Ishikawa (cell line): ENCODE measurements at regions not wholly inside any gene's neighbourhood (a gene's known extent, or its start where the extent isn't known, plus 50 kb on each side); places are given as distances from the start of the nearest gene placed in this dataset.

Source experiments
- CEBPB ChIP-seq: IDR thresholded peaks from 2 replicates; pipeline ENCODE4 v1.6.1; 2012
- CREB1 ChIP-seq: IDR thresholded peaks from 2 replicates; pipeline ENCODE4 v1.6.1; 2012; ENCODE audit warnings: low read depth
- EGR1 ChIP-seq: IDR thresholded peaks from 2 replicates; pipeline ENCODE4 v1.6.1; 2012
- EP300 ChIP-seq: IDR thresholded peaks from 2 replicates; pipeline ENCODE4 v1.6.1; 2012; ENCODE audit warnings: borderline replicate concordance
- FOXM1 ChIP-seq: IDR thresholded peaks from 2 replicates; pipeline ENCODE4 v1.6.1; 2012; ENCODE audit warnings: low read depth, borderline replicate concordance
- NFIC ChIP-seq: IDR thresholded peaks from 2 replicates; pipeline ENCODE4 v1.6.1; 2012
- RAD21 ChIP-seq: IDR thresholded peaks from 2 replicates; pipeline ENCODE4 v1.6.1; 2012; ENCODE audit warnings: low read depth
- TAF1 ChIP-seq: IDR thresholded peaks from 2 replicates; pipeline ENCODE4 v1.6.1; 2012; ENCODE audit warnings: low read depth, mild to moderate bottlenecking
- TCF12 ChIP-seq: IDR thresholded peaks from 2 replicates; pipeline ENCODE4 v1.6.1; 2012; ENCODE audit warnings: low read depth
- TEAD4 ChIP-seq: IDR thresholded peaks from 2 replicates; pipeline ENCODE4 v1.6.1; 2012
- USF1 ChIP-seq: IDR thresholded peaks from 2 replicates; pipeline ENCODE4 v1.6.1; 2012
- YY1 ChIP-seq: IDR thresholded peaks from 2 replicates; pipeline ENCODE4 v1.6.1; 2012; ENCODE audit warnings: low read depth
- ZBTB7A ChIP-seq: IDR thresholded peaks from 2 replicates; pipeline ENCODE4 v1.6.1; 2012; ENCODE audit warnings: low read depth
- TF ChIP-seq, protein P1 (sequence below): IDR thresholded peaks from 2 replicates; pipeline ENCODE4 v1.6.1; 2012; ENCODE audit warnings: low read depth, mild to moderate bottlenecking
- TF ChIP-seq, protein P2 (sequence below): IDR thresholded peaks from 2 replicates; pipeline ENCODE4 v1.6.1; 2012

DNA sequence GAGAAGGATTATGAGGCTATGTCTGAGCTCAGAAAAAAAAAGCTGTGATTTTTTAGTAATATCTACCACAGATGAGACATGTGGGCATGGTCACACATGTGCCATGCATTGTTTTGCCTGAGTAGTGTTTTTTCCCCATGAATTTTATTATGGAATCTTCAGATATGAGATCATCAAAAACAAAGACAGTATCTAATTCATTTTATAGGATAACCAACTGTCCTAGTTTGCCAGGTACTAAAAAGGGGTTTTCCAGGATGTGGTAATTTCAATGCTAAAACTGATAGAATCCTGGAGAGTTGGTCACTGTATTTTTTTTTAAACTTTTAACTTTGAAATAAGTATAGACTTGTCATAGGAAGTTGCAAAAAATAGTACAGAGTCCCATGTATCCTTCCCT lies 127.4 kb upstream of the MAP3K7 start:
- no peak for TF ChIP-seq EP300
- no peak for TF ChIP-seq YY1
- TF ChIP-seq CREB1, result no peak
- no peak for TF ChIP-seq EGR1

DNA sequence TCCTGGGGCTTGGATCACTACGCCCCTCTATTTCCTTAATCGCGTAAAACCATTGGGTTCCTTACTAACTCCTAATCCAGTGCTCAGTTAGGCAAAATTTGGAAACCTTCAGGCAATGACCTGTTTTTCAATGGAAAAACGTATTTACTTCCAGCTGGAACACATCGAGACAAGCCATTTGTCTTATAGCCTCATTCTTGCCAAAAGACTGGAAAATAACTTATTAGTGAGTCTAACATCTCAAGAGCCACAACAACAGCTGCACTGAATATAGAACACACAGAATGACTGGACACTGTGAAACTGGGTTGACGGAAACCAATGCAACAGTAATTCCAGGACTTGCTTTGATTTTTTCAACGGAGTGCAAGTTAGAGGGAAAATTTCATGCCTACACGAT lies 125.2 kb upstream of the MAP3K7 start:
- TF ChIP-seq EP300 (no peak), FOXM1 (no peak), NFIC (no peak), YY1 (no peak), CEBPB (no peak), USF1 (no peak), TEAD4 (no peak), ZBTB7A (no peak), CREB1 (no peak), RAD21 (no peak), EGR1 (no peak), TCF12 (no peak), TAF1 (no peak)
- TF ChIP-seq, protein P1, sequence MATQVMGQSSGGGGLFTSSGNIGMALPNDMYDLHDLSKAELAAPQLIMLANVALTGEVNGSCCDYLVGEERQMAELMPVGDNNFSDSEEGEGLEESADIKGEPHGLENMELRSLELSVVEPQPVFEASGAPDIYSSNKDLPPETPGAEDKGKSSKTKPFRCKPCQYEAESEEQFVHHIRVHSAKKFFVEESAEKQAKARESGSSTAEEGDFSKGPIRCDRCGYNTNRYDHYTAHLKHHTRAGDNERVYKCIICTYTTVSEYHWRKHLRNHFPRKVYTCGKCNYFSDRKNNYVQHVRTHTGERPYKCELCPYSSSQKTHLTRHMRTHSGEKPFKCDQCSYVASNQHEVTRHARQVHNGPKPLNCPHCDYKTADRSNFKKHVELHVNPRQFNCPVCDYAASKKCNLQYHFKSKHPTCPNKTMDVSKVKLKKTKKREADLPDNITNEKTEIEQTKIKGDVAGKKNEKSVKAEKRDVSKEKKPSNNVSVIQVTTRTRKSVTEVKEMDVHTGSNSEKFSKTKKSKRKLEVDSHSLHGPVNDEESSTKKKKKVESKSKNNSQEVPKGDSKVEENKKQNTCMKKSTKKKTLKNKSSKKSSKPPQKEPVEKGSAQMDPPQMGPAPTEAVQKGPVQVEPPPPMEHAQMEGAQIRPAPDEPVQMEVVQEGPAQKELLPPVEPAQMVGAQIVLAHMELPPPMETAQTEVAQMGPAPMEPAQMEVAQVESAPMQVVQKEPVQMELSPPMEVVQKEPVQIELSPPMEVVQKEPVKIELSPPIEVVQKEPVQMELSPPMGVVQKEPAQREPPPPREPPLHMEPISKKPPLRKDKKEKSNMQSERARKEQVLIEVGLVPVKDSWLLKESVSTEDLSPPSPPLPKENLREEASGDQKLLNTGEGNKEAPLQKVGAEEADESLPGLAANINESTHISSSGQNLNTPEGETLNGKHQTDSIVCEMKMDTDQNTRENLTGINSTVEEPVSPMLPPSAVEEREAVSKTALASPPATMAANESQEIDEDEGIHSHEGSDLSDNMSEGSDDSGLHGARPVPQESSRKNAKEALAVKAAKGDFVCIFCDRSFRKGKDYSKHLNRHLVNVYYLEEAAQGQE, result no peak
- TF ChIP-seq, protein P2, sequence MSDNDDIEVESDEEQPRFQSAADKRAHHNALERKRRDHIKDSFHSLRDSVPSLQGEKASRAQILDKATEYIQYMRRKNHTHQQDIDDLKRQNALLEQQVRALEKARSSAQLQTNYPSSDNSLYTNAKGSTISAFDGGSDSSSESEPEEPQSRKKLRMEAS, result no peak

DNA sequence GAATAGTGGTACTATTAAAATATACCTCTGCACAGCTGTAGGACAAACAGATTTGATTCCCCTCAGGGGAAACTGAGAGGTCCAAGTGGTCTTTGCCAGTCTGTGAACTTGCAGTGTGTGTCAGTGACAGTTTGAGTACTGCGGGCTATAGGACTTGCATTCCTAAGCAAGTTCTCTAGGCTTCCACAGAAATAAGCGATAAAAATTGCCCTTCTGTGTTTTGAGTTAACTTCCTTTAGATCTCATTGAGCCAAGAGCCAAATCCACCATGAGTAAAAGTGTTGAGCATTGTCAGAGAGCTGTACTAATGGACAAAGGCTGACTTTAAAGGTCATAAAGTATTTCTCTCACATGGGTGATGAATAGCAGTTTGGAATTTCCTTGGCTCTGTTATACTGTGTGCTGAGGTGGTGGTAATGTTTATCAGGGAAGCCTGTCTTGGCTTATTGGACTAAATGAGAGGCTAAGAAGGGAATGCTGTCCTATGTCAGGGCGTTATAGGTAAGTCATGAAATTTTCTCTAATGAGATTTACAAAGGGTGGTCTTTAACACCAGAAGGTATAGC lies 122.6 kb upstream of the MAP3K7 start:
- no peak for TF ChIP-seq RAD21
- no peak for TF ChIP-seq FOXM1
- TF ChIP-seq, protein P1, result no peak
- no peak for TF ChIP-seq EP300
- TF ChIP-seq TAF1, result no peak
- no peak for TF ChIP-seq TCF12
- TF ChIP-seq, protein P2, result no peak
- TF ChIP-seq EGR1, result no peak
- TF ChIP-seq CEBPB, result no peak
- TF ChIP-seq TEAD4, result no peak
- TF ChIP-seq YY1, result no peak
- TF ChIP-seq ZBTB7A, result no peak
- TF ChIP-seq USF1, result no peak

DNA sequence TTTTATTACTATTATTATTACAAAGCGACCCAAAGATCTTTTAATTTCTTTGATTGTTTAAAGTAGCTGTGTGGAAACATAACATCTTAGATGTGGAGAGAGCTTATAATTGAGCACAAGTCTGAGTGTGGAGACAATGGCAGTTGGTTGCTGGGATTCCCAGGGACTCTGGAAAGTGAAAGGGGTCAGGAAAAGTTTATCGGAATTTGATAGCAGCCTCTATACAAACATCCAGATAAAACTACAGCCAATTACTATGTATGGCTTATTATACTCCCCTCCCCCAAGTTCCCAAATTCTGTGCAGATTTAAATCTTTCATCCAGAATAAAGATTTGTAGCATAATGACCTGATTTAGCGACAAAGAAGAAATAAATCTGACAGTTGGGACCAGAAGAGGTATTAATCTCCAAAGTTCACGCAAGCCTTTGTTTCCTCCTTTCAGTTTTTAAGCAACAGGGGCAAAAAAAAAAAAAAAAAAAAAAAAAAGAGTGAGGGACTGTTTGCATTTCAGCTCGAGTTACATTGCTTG lies 121.4 kb upstream of the MAP3K7 start:
- TF ChIP-seq YY1, result no peak
- no peak for TF ChIP-seq CEBPB

DNA sequence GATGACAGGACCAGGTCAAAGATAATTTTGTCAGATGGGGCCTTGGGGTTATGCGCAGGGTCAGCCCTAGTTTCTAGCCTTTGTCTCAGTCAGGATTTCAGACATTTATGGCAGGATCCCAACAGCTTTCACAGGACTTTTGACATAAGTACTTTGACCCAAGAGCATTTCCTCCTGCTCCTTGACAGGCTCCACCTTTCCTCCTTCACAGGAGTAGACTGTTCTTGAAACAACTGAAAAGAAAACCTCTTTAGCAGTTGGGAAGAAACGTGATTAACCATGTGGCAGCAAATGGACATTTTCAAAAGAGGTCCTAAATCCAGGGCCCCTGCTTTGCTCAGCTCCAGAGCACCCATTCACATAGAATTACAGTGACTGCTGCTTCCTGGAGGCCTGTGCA lies 120.4 kb upstream of the MAP3K7 start:
- TF ChIP-seq USF1 (no peak), FOXM1 (no peak), RAD21 (no peak), EGR1 (no peak), EP300 (no peak), TEAD4 (no peak), CEBPB (no peak), TCF12 (no peak), TAF1 (no peak), NFIC (no peak), CREB1 (no peak), ZBTB7A (no peak), YY1 (no peak)
- TF ChIP-seq, protein P1, result no peak
- TF ChIP-seq, protein P2, result no peak
